HL-60 (cell line): ENCODE measurements at regions not wholly inside any gene's neighbourhood (a gene's known extent, or its start where the extent isn't known, plus 50 kb on each side); places are given as distances from the start of the nearest gene placed in this dataset.
"Not testable (repeated sequence)": the region's sequence is repeated elsewhere in the genome, so short reads cannot be mapped to it uniquely, and the experiment has no call there.

Experiments used
- CTCF ChIP-seq: IDR thresholded peaks from one replicate; pipeline ENCODE4 v1.5.1; 2011; ENCODE audit warnings: low read length, control low read depth, inconsistent platforms; ENCODE audit not compliant: insufficient read depth
- GABPA ChIP-seq: IDR thresholded peaks from 2 replicates; pipeline ENCODE4 v1.6.1; 2012; ENCODE audit warnings: low read depth
- POLR2AphosphoS5 ChIP-seq: IDR thresholded peaks from 2 replicates; pipeline ENCODE4 v1.6.1; 2012; ENCODE audit warnings: low read depth
- REST ChIP-seq: IDR thresholded peaks from 2 replicates; pipeline ENCODE4 v1.6.1; 2012; ENCODE audit warnings: low read depth; ENCODE audit not compliant: insufficient replicate concordance
- SPI1 ChIP-seq: IDR thresholded peaks from 2 replicates; pipeline ENCODE4 v1.6.1; 2012; ENCODE audit warnings: low read depth, mild to moderate bottlenecking, borderline replicate concordance

- not testable (repeated sequence) for TF ChIP-seq CTCF, REST, POLR2AphosphoS5, GABPA, SPI1
Observed at GRCh38 chr15:20239186-20239585, 302.4 kb downstream of the GOLGA6L6 start.
